NCI-H526 (cell line): ENCODE measurements at regions not wholly inside any gene's neighbourhood (a gene's known extent, or its start where the extent isn't known, plus 50 kb on each side); places are given as distances from the start of the nearest gene placed in this dataset.
"Not testable (repeated sequence)": the region's sequence is repeated elsewhere in the genome, so short reads cannot be mapped to it uniquely, and the experiment has no call there.

ENCODE experiments used
- DNase-seq, 2 experiments: peaks; one replicate each; lab custom pipeline; 2025; lab: John Stamatoyannopoulos, UW

- DNase-seq, result no peak
These were observed 128.8 kb downstream of the LMNTD1 start for GRCh38 chr12:25424211-25424731.

- DNase-seq, result no peak
These were observed 129.6 kb downstream of the LMNTD1 start for GRCh38 chr12:25423355-25424050.

GRCh38 chr12:25422241-25422640 is 130.8 kb downstream of the LMNTD1 start:
- no peak for DNase-seq

- DNase-seq, result no peak
These were observed 131.4 kb downstream of the LMNTD1 start for GRCh38 chr12:25421651-25422167.

- no peak for DNase-seq
These were observed 133.0 kb downstream of the LMNTD1 start for GRCh38 chr12:25420116-25420515.

GRCh38 chr12:25419595-25419994 is 133.5 kb downstream of the LMNTD1 start:
- DNase-seq, result no peak

- DNase-seq, result no peak
These were observed 136.0 kb downstream of the LMNTD1 start for GRCh38 chr12:25417071-25417470.

- no peak for DNase-seq
These were observed 136.6 kb downstream of the LMNTD1 start for GRCh38 chr12:25416516-25416915.

- no peak for DNase-seq
These were observed 138.1 kb downstream of the LMNTD1 start for GRCh38 chr12:25415004-25415403.

- no peak for DNase-seq
These were observed 140.3 kb downstream of the LMNTD1 start for GRCh38 chr12:25412735-25413134.

GRCh38 chr12:25404955-25405354 is 148.1 kb downstream of the LMNTD1 start:
- DNase-seq, result no peak

GRCh38 chr12:25401547-25402345 is 151.0 kb upstream of the KRAS start:
- DNase-seq, result no peak

- DNase-seq, result no peak
These were observed 146.3 kb upstream of the KRAS start for GRCh38 chr12:25397001-25397400.

GRCh38 chr12:25395227-25395626 is 144.5 kb upstream of the KRAS start:
- DNase-seq, result no peak

- DNase-seq, result not testable (repeated sequence)
These were observed 144.0 kb upstream of the KRAS start for GRCh38 chr12:25394775-25395174.

- no peak for DNase-seq
These were observed 143.3 kb upstream of the KRAS start for GRCh38 chr12:25394025-25394424.

- DNase-seq, result not testable (repeated sequence)
These were observed 140.6 kb upstream of the KRAS start for GRCh38 chr12:25391346-25391745.

GRCh38 chr12:25388183-25388582 is 137.5 kb upstream of the KRAS start:
- no peak for DNase-seq

- no peak for DNase-seq
These were observed 137.0 kb upstream of the KRAS start for GRCh38 chr12:25387732-25388050.

GRCh38 chr12:25386831-25387731 is 136.4 kb upstream of the KRAS start:
- peak; percentile 70 to 94 for DNase-seq

- DNase-seq, result no peak
These were observed 134.1 kb upstream of the KRAS start for GRCh38 chr12:25384893-25385248.
